WTC11 (cell line): ENCODE measurements at regions not wholly inside any gene's neighbourhood (a gene's known extent, or its start where the extent isn't known, plus 50 kb on each side); places are given as distances from the start of the nearest gene placed in this dataset.

Experiments
- ATAC-seq: fragments of 200-7000 bp; cut with Tn5 transposase; 2 replicates; pipeline ENCODE4 v1.10.0; 2021; ENCODE audit warnings: mild to moderate bottlenecking, moderate library complexity
- CTCF ChIA-PET: fragments of 300-600 bp; sonication (Branson Sonifier 250); formaldehyde crosslinking; loops from one replicate; lab custom pipeline; 2021; ENCODE audit warnings: antibody characterized with exemption; lab: Charles Lee
- POLR2A ChIA-PET: fragments of 350-600 bp; sonication (Branson Sonifier 250); formaldehyde crosslinking; loops from one replicate; lab custom pipeline; 2021; ENCODE audit warnings: antibody characterized with exemption; lab: Charles Lee
- DNase-seq: peaks from one replicate; pipeline ENCODE4 v3.0.0; 2021; ENCODE audit warnings: low spot score
- H3K27ac Mint-ChIP-seq: 2 replicates; pipeline ENCODE4 v1.8.0; 2021; ENCODE audit warnings: mixed read lengths
- H3K27me3 Mint-ChIP-seq: 2 replicates; pipeline ENCODE4 v1.8.0; 2021; ENCODE audit warnings: low read depth, mild to moderate bottlenecking, moderate library complexity, mixed read lengths
- H3K36me3 Mint-ChIP-seq: 2 replicates; pipeline ENCODE4 v1.8.0; 2021; ENCODE audit warnings: mixed read lengths
- H3K4me1 Mint-ChIP-seq: 2 replicates; pipeline ENCODE4 v1.8.0; 2022; ENCODE audit warnings: mixed read lengths
- H3K4me3 Mint-ChIP-seq: 2 replicates; pipeline ENCODE4 v1.8.0; 2021; ENCODE audit warnings: mild to moderate bottlenecking, moderate library complexity, mixed read lengths
- H3K9me3 Mint-ChIP-seq: 2 replicates; pipeline ENCODE4 v1.8.0; 2021; ENCODE audit warnings: mixed read lengths
- CREM ChIP-seq: sonication (generic); formaldehyde crosslinking; IDR thresholded peaks from 2 replicates; pipeline ENCODE4 v1.8.1; 2022; ENCODE audit warnings: mild to moderate bottlenecking, missing genetic modification reagents, moderate library complexity
- ELF4 ChIP-seq: sonication (generic); formaldehyde crosslinking; IDR thresholded peaks from 2 replicates; pipeline ENCODE4 v1.8.1; 2022; ENCODE audit warnings: low read depth, mild to moderate bottlenecking, moderate library complexity, missing genetic modification reagents
- ESRRA ChIP-seq: sonication (generic); formaldehyde crosslinking; IDR thresholded peaks from 2 replicates; pipeline ENCODE4 v1.8.1; 2022; ENCODE audit warnings: mild to moderate bottlenecking, missing genetic modification reagents, borderline replicate concordance
- FOXK1 ChIP-seq: sonication (generic); formaldehyde crosslinking; IDR thresholded peaks from 2 replicates; pipeline ENCODE4 v1.8.0; 2022; ENCODE audit warnings: mild to moderate bottlenecking, moderate library complexity, missing genetic modification reagents
- KAT7 ChIP-seq: sonication (generic); formaldehyde crosslinking; IDR thresholded peaks from 2 replicates; pipeline ENCODE4 v1.8.1; 2023; ENCODE audit warnings: missing genetic modification reagents, mild to moderate bottlenecking, borderline replicate concordance
- PRRX2 ChIP-seq: fragments of 250-450 bp; sonication (Bioruptor Pico); IDR thresholded peaks from 2 replicates; pipeline ENCODE4 v1.8.0; 2021; ENCODE audit warnings: mild to moderate bottlenecking
- RELA ChIP-seq: sonication (generic); formaldehyde crosslinking; IDR thresholded peaks from 2 replicates; pipeline ENCODE4 v1.8.1; 2022; ENCODE audit warnings: missing genetic modification reagents, mild to moderate bottlenecking, borderline replicate concordance
- SOX15 ChIP-seq: fragments of 250-450 bp; sonication (Bioruptor Pico); IDR thresholded peaks from 2 replicates; pipeline ENCODE4 v1.9.0; 2021; ENCODE audit warnings: mild to moderate bottlenecking
- TP53 ChIP-seq: sonication (generic); formaldehyde crosslinking; IDR thresholded peaks from 2 replicates; pipeline ENCODE4 v1.8.1; 2023; ENCODE audit warnings: mild to moderate bottlenecking, missing genetic modification reagents
- ZNF121 ChIP-seq: sonication (generic); formaldehyde crosslinking; IDR thresholded peaks from 2 replicates; pipeline ENCODE4 v1.8.0; 2023; ENCODE audit warnings: missing genetic modification reagents
- ZNF138 ChIP-seq: sonication (generic); formaldehyde crosslinking; conservative IDR thresholded peaks from 2 replicates; pipeline ENCODE4 v1.8.1; 2022; ENCODE audit warnings: mild to moderate bottlenecking, moderate library complexity, missing genetic modification reagents
- TF ChIP-seq, protein P1 (sequence below): fragments of 200-600 bp; IDR thresholded peaks from 2 replicates; pipeline ENCODE4 v1.8.0; 2022; ENCODE audit warnings: antibody characterized with exemption
- TF ChIP-seq, protein P2 (sequence below): sonication (generic); formaldehyde crosslinking; IDR thresholded peaks from 2 replicates; pipeline ENCODE4 v1.8.1; 2023; ENCODE audit warnings: mild to moderate bottlenecking, missing genetic modification reagents, borderline replicate concordance
- TF ChIP-seq, protein P3 (sequence below): sonication (generic); formaldehyde crosslinking; IDR thresholded peaks from 2 replicates; pipeline ENCODE4 v1.8.0; 2023; ENCODE audit warnings: missing genetic modification reagents, mild to moderate bottlenecking, borderline replicate concordance
- TF ChIP-seq, protein P4 (sequence below): sonication (generic); formaldehyde crosslinking; IDR thresholded peaks from 2 replicates; pipeline ENCODE4 v1.8.1; 2023; ENCODE audit warnings: mild to moderate bottlenecking, missing genetic modification reagents, moderate library complexity
- TF ChIP-seq, protein P5 (sequence below): sonication (generic); formaldehyde crosslinking; IDR thresholded peaks from 2 replicates; pipeline ENCODE4 v1.8.0; 2023; ENCODE audit warnings: mild to moderate bottlenecking, missing genetic modification reagents
- TF ChIP-seq, protein P6 (sequence below): sonication (generic); formaldehyde crosslinking; IDR thresholded peaks from 2 replicates; pipeline ENCODE4 v1.8.0; 2022; ENCODE audit warnings: mild to moderate bottlenecking, missing genetic modification reagents

DNA sequence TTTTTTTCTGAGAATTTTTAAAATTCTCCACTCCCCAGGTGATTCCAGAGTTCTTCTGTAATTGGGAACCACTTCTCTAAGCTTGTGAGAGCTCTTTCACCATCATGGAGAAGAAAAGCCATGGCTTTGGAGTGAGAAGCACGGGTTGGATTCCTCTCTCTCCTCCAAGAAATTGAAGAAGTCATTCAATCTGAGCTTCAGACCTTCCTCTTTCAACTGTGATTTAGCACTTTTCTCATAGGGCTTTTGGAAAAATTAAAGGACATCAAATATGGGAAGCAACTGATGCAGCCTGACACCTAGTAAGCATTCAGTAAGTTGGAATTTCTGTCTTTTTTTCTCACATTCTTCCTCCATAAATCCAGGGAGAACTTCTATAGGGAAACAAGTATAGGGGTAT is 580.4 kb upstream of the KLF4 start:
- no peak for ATAC-seq
- Mint-ChIP-seq H3K27me3 (no peaks in the 10 kb centered on the region; the same call in 1 of the 2 replicates), H3K36me3 (peaks cover 14% of the 10 kb centered on the region), H3K9me3 (peaks cover 26% of the 10 kb centered on the region), H3K27ac (no peak overlapping the region), H3K4me1 (peaks cover 15% of the 10 kb centered on the region), H3K4me3 (no peak overlapping the region)
- CTCF ChIA-PET: no interaction called here
- no peak for DNase-seq
- no peak for TF ChIP-seq ESRRA (CRISPR knock-in tag)
- TF ChIP-seq ZNF121 (CRISPR knock-in tag): no peak
- TF ChIP-seq, protein P1, sequence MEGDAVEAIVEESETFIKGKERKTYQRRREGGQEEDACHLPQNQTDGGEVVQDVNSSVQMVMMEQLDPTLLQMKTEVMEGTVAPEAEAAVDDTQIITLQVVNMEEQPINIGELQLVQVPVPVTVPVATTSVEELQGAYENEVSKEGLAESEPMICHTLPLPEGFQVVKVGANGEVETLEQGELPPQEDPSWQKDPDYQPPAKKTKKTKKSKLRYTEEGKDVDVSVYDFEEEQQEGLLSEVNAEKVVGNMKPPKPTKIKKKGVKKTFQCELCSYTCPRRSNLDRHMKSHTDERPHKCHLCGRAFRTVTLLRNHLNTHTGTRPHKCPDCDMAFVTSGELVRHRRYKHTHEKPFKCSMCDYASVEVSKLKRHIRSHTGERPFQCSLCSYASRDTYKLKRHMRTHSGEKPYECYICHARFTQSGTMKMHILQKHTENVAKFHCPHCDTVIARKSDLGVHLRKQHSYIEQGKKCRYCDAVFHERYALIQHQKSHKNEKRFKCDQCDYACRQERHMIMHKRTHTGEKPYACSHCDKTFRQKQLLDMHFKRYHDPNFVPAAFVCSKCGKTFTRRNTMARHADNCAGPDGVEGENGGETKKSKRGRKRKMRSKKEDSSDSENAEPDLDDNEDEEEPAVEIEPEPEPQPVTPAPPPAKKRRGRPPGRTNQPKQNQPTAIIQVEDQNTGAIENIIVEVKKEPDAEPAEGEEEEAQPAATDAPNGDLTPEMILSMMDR: no peak
- TF ChIP-seq, protein P2, sequence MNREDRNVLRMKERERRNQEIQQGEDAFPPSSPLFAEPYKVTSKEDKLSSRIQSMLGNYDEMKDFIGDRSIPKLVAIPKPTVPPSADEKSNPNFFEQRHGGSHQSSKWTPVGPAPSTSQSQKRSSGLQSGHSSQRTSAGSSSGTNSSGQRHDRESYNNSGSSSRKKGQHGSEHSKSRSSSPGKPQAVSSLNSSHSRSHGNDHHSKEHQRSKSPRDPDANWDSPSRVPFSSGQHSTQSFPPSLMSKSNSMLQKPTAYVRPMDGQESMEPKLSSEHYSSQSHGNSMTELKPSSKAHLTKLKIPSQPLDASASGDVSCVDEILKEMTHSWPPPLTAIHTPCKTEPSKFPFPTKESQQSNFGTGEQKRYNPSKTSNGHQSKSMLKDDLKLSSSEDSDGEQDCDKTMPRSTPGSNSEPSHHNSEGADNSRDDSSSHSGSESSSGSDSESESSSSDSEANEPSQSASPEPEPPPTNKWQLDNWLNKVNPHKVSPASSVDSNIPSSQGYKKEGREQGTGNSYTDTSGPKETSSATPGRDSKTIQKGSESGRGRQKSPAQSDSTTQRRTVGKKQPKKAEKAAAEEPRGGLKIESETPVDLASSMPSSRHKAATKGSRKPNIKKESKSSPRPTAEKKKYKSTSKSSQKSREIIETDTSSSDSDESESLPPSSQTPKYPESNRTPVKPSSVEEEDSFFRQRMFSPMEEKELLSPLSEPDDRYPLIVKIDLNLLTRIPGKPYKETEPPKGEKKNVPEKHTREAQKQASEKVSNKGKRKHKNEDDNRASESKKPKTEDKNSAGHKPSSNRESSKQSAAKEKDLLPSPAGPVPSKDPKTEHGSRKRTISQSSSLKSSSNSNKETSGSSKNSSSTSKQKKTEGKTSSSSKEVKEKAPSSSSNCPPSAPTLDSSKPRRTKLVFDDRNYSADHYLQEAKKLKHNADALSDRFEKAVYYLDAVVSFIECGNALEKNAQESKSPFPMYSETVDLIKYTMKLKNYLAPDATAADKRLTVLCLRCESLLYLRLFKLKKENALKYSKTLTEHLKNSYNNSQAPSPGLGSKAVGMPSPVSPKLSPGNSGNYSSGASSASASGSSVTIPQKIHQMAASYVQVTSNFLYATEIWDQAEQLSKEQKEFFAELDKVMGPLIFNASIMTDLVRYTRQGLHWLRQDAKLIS (CRISPR knock-in tag): no peak
- no peak for TF ChIP-seq CREM (CRISPR knock-in tag)
- TF ChIP-seq FOXK1 (CRISPR knock-in tag): no peak
- TF ChIP-seq RELA: no peak
- no peak for TF ChIP-seq TP53 (CRISPR knock-in tag)
- TF ChIP-seq SOX15 (CRISPR knock-in tag): no peak
- TF ChIP-seq ELF4 (CRISPR knock-in tag): no peak
- TF ChIP-seq PRRX2 (CRISPR knock-in tag): no peak
- no peak for TF ChIP-seq ZNF138 (CRISPR knock-in tag)
- no peak for TF ChIP-seq KAT7 (CRISPR knock-in tag)
- TF ChIP-seq, protein P3, sequence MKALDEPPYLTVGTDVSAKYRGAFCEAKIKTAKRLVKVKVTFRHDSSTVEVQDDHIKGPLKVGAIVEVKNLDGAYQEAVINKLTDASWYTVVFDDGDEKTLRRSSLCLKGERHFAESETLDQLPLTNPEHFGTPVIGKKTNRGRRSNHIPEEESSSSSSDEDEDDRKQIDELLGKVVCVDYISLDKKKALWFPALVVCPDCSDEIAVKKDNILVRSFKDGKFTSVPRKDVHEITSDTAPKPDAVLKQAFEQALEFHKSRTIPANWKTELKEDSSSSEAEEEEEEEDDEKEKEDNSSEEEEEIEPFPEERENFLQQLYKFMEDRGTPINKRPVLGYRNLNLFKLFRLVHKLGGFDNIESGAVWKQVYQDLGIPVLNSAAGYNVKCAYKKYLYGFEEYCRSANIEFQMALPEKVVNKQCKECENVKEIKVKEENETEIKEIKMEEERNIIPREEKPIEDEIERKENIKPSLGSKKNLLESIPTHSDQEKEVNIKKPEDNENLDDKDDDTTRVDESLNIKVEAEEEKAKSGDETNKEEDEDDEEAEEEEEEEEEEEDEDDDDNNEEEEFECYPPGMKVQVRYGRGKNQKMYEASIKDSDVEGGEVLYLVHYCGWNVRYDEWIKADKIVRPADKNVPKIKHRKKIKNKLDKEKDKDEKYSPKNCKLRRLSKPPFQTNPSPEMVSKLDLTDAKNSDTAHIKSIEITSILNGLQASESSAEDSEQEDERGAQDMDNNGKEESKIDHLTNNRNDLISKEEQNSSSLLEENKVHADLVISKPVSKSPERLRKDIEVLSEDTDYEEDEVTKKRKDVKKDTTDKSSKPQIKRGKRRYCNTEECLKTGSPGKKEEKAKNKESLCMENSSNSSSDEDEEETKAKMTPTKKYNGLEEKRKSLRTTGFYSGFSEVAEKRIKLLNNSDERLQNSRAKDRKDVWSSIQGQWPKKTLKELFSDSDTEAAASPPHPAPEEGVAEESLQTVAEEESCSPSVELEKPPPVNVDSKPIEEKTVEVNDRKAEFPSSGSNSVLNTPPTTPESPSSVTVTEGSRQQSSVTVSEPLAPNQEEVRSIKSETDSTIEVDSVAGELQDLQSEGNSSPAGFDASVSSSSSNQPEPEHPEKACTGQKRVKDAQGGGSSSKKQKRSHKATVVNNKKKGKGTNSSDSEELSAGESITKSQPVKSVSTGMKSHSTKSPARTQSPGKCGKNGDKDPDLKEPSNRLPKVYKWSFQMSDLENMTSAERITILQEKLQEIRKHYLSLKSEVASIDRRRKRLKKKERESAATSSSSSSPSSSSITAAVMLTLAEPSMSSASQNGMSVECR: no peak
- TF ChIP-seq, protein P4, sequence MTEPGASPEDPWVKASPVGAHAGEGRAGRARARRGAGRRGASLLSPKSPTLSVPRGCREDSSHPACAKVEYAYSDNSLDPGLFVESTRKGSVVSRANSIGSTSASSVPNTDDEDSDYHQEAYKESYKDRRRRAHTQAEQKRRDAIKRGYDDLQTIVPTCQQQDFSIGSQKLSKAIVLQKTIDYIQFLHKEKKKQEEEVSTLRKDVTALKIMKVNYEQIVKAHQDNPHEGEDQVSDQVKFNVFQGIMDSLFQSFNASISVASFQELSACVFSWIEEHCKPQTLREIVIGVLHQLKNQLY (CRISPR knock-in tag): no peak
- TF ChIP-seq, protein P5, sequence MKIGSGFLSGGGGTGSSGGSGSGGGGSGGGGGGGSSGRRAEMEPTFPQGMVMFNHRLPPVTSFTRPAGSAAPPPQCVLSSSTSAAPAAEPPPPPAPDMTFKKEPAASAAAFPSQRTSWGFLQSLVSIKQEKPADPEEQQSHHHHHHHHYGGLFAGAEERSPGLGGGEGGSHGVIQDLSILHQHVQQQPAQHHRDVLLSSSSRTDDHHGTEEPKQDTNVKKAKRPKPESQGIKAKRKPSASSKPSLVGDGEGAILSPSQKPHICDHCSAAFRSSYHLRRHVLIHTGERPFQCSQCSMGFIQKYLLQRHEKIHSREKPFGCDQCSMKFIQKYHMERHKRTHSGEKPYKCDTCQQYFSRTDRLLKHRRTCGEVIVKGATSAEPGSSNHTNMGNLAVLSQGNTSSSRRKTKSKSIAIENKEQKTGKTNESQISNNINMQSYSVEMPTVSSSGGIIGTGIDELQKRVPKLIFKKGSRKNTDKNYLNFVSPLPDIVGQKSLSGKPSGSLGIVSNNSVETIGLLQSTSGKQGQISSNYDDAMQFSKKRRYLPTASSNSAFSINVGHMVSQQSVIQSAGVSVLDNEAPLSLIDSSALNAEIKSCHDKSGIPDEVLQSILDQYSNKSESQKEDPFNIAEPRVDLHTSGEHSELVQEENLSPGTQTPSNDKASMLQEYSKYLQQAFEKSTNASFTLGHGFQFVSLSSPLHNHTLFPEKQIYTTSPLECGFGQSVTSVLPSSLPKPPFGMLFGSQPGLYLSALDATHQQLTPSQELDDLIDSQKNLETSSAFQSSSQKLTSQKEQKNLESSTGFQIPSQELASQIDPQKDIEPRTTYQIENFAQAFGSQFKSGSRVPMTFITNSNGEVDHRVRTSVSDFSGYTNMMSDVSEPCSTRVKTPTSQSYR (CRISPR knock-in tag): no peak
- TF ChIP-seq, protein P6, sequence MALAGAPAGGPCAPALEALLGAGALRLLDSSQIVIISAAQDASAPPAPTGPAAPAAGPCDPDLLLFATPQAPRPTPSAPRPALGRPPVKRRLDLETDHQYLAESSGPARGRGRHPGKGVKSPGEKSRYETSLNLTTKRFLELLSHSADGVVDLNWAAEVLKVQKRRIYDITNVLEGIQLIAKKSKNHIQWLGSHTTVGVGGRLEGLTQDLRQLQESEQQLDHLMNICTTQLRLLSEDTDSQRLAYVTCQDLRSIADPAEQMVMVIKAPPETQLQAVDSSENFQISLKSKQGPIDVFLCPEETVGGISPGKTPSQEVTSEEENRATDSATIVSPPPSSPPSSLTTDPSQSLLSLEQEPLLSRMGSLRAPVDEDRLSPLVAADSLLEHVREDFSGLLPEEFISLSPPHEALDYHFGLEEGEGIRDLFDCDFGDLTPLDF: no peak
- POLR2A ChIA-PET: no interaction called here
